GM15510 (cell line): ENCODE measurements at regions not wholly inside any gene's neighbourhood (a gene's known extent, or its start where the extent isn't known, plus 50 kb on each side); places are given as distances from the start of the nearest gene placed in this dataset.

Source experiments
- POLR2A ChIP-seq: IDR thresholded peaks from 3 replicates; pipeline ENCODE4 v1.6.1; 2011; ENCODE audit warnings: borderline replicate concordance; ENCODE audit not compliant: insufficient read length; ENCODE audit errors: extremely low read depth

GRCh38 chr16:86384263-86384649 lies 126.1 kb upstream of the FOXF1 start:
- TF ChIP-seq POLR2A, result no peak

- no peak for TF ChIP-seq POLR2A
These were observed 125.3 kb upstream of the FOXF1 start for GRCh38 chr16:86384980-86385379.

GRCh38 chr16:86387468-86388440 lies 122.6 kb upstream of the FOXF1 start:
- TF ChIP-seq POLR2A, result no peak

GRCh38 chr16:86388976-86389375 lies 121.4 kb upstream of the FOXF1 start:
- no peak for TF ChIP-seq POLR2A

- TF ChIP-seq POLR2A, result no peak
These were observed 120.6 kb upstream of the FOXF1 start for GRCh38 chr16:86389566-86390328.

- TF ChIP-seq POLR2A, result no peak
These were observed 120.0 kb upstream of the FOXF1 start for GRCh38 chr16:86390335-86390734.

- no peak for TF ChIP-seq POLR2A
These were observed 118.8 kb upstream of the FOXF1 start for GRCh38 chr16:86391486-86391885.

- no peak for TF ChIP-seq POLR2A
These were observed 118.3 kb upstream of the FOXF1 start for GRCh38 chr16:86391984-86392383.

- no peak for TF ChIP-seq POLR2A
These were observed 117.7 kb upstream of the FOXF1 start for GRCh38 chr16:86392436-86393152.

- TF ChIP-seq POLR2A, result no peak
These were observed 116.3 kb upstream of the FOXF1 start for GRCh38 chr16:86393907-86394626.

GRCh38 chr16:86395477-86395876 lies 114.8 kb upstream of the FOXF1 start:
- no peak for TF ChIP-seq POLR2A

- no peak for TF ChIP-seq POLR2A
These were observed 113.9 kb upstream of the FOXF1 start for GRCh38 chr16:86396422-86396821.

GRCh38 chr16:86396901-86397311 lies 113.4 kb upstream of the FOXF1 start:
- no peak for TF ChIP-seq POLR2A

- TF ChIP-seq POLR2A, result no peak
These were observed 112.1 kb upstream of the FOXF1 start for GRCh38 chr16:86398201-86398600.
